MG63 (cell line): ENCODE measurements at regions not wholly inside any gene's neighbourhood (a gene's known extent, or its start where the extent isn't known, plus 50 kb on each side); places are given as distances from the start of the nearest gene placed in this dataset.
"Not testable (repeated sequence)": the region's sequence is repeated elsewhere in the genome, so short reads cannot be mapped to it uniquely, and the experiment has no call there.

Source experiments
- DNase-seq: peaks from one replicate; pipeline ENCODE4 v3.0.0-alpha.2; 2020
- H3K27me3 ChIP-seq: fragments of 250-450 bp; sonication (Bioruptor Pico); 2 replicates; pipeline ENCODE4 v1.5.1; 2020; ENCODE audit warnings: mild to moderate bottlenecking, moderate library complexity
- H3K36me3 ChIP-seq: fragments of 250-450 bp; sonication (Bioruptor Pico); 2 replicates; pipeline ENCODE4 v1.5.1; 2020; ENCODE audit warnings: mild to moderate bottlenecking, moderate library complexity
- H3K4me3 ChIP-seq: fragments of 250-450 bp; sonication (Bioruptor Pico); 2 replicates; pipeline ENCODE4 v1.5.1; 2020; ENCODE audit warnings: mild to moderate bottlenecking, moderate library complexity
- H3K9me3 ChIP-seq: fragments of 250-450 bp; sonication (Bioruptor Pico); 2 replicates; pipeline ENCODE4 v1.5.1; 2020; ENCODE audit warnings: mild to moderate bottlenecking, moderate library complexity

DNA sequence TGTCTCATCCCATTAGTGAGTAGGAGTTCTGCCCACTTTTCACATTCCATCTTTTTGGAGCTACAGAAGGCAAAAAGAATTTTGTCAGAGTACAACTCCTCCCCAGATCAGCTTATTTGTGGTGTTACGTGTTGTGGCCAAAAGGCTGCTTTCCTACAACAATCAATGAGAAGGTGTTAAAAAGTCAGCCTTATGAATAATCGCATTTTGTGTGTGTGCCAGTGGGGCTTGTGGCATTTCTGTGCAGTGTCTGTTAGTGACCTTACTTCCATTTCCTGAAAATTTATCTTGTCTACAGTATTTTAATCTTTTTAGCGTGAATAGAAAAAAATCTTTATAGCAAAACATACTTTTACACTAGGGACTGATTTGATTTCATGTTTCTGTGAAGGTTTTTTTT, 458.3 kb upstream of the LCORL start:
- Histone ChIP-seq H3K36me3 (no peaks in the 10 kb centered on the region), H3K4me3 (no peak overlapping the region), H3K27me3 (no peaks in the 10 kb centered on the region), H3K9me3 (no peaks in the 10 kb centered on the region)
- no peak for DNase-seq

DNA sequence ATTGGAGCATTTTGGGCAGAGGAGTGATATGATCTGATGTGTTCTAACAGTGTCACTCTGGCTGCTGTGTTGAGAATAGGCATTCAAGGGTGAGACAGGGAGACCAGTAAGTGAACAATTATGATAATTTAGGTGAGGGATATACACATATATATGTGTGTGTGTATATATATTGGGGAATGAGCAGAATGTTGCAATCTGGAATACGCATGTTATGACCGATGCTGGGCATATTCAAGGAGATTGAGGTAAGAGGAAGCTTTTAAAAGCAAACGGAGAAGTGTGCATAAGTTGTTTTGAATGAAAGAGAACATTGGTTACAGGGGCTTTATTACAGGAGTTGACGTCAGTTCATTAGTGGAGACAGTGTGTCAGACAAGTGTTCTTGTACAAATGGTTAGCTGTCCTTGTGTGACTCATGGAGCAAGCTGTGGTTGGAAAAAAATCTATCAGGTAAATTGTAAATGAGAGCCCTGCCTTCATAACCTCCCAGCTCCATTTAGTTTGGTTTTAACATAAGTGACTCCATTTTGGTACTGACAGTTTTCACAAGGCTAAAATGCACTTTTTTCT, 442.5 kb upstream of the LCORL start:
- Histone ChIP-seq H3K9me3 (no peaks in the 10 kb centered on the region), H3K4me3 (no peak overlapping the region), H3K36me3 (no peaks in the 10 kb centered on the region), H3K27me3 (no peaks in the 10 kb centered on the region)
- DNase-seq = no peak

DNA sequence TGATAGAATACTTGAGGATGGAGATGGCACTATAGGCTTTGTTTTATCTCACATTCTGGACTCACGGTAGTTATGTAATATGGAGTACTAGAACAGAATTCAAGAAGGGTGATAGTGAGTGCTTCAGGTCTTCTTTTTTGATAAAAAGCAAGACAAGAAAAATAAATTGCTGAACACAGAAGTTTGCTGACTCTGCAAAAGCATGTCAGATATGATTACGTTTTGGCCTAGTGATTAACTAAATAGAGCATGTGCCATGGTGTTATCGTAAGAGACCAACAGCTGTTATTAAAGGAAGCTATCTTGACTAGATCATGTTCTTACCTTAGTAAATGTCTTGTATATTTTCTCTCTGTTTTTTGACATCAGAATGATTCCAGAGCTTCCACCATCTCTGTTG, 436.9 kb upstream of the LCORL start:
- Histone ChIP-seq H3K27me3 (no peaks in the 10 kb centered on the region), H3K36me3 (no peaks in the 10 kb centered on the region), H3K4me3 (no peak overlapping the region)

DNA sequence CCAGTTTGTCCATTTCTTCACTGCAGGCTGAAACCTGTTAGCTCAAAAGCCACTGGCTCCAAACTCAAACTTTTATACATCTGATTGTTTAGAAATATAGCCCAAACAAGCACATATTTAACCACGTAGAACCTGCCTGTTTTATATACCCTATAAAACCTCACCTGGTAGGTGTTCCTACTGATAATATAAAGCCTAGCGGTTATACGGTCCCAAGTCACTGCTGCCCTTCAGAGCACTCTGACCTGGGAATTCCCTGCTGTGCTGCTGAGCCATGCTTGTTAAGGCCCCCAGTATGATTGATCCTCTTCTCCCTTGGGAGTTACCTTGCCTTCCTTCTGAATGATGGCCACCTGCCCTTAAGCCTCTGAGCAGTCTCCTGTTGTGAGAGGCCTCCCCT, 432.8 kb upstream of the LCORL start:
- Histone ChIP-seq H3K4me3 (no peak overlapping the region), H3K36me3 (no peaks in the 10 kb centered on the region), H3K9me3 (no peaks in the 10 kb centered on the region), H3K27me3 (no peaks in the 10 kb centered on the region)
- DNase-seq = no peak

More for the DNA sequence above, 436.9 kb upstream of the LCORL start:
- no peak for DNase-seq
- H3K9me3 ChIP-seq = no peaks in the 10 kb centered on the region

DNA sequence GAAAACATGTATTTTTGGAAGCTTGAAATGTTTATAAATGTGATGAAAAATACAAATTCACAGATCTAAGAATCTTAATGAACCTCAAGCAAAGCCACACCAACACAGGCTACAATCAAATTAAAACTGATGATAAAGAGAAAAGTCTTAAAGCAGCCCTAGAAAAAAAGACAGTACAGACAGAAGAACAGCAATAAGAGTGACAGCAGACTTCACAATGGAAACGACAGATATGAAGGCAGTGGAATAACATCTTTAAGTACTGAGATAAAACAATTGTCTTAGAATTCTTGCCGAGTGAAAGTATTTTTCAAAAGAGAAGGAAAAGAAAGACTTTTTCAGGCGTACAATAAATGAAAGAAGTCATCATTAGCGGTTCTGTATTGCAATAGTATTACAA, 423.6 kb upstream of the LCORL start:
- DNase-seq = no peak
- Histone ChIP-seq H3K27me3 (no peaks in the 10 kb centered on the region), H3K9me3 (no peaks in the 10 kb centered on the region), H3K4me3 (no peak overlapping the region), H3K36me3 (no peaks in the 10 kb centered on the region)

DNA sequence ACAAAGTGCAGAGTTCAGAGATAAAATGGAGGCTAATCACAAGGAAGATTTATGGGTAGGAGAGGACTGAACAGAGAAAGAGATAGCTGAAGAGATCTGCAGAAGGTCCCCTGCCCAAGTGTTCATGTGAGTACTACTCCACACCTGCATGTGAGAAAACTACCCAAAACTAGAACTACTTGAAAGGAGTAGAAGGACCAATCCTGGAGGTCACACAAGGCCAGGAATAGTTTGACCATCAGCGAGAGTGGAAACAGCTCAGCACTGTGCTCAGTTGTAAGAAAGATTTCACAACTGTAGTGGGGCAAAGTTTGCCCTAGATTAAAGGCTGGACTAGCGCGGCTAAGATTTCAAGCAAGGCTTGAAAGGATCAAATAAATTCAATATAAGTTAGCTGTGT, 422.7 kb upstream of the LCORL start:
- H3K27me3 ChIP-seq = no peaks in the 10 kb centered on the region
- H3K9me3 ChIP-seq = no peaks in the 10 kb centered on the region
- H3K4me3 ChIP-seq = no peak overlapping the region
- H3K36me3 ChIP-seq = no peaks in the 10 kb centered on the region
- no peak for DNase-seq

DNA sequence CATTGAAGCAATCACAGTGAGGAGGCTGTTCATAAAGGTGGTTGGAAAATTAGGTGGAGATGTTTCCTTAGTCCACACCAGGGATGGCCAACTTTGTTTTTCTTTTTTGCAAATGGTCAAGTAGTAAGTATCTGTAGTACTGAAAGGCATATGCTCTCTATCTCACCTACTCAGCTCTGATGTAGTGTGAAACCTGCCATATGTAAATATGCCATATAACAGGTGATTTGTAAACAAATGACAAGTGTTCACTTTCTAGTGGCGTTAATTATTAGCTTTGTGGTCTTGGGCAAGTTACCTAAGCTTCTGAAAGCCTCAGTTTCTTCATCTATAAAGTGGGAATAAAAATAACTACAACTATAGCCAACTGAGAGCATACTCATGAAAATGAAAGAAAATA, 421.4 kb upstream of the LCORL start:
- DNase-seq = no peak
- no peak overlapping the region for H3K4me3 ChIP-seq
- H3K36me3 ChIP-seq = no peaks in the 10 kb centered on the region
- H3K9me3 ChIP-seq = no peaks in the 10 kb centered on the region
- H3K27me3 ChIP-seq = no peaks in the 10 kb centered on the region

DNA sequence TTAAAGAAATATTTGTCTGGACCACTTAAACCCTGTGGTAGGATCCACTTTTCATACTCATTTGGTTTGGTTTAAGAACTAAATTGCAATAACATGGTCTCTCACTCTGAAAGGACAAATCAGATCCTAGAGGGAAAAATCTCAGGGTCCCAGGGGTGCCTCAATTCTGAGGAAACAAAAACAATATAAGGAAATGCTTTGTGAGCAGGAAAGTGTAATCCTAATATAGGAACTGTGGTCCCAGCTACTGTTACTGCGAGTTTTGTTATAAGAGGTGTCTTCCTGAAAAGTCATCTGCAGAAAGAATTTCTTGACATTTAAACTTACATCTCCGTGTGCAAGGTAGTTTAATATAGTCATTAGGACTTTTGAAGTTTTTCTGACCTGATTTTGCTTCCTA, 420.1 kb upstream of the LCORL start:
- no peaks in the 10 kb centered on the region for H3K36me3 ChIP-seq
- no peaks in the 10 kb centered on the region for H3K9me3 ChIP-seq
- no peak for DNase-seq
- H3K4me3 ChIP-seq = no peak overlapping the region
- no peaks in the 10 kb centered on the region for H3K27me3 ChIP-seq

DNA sequence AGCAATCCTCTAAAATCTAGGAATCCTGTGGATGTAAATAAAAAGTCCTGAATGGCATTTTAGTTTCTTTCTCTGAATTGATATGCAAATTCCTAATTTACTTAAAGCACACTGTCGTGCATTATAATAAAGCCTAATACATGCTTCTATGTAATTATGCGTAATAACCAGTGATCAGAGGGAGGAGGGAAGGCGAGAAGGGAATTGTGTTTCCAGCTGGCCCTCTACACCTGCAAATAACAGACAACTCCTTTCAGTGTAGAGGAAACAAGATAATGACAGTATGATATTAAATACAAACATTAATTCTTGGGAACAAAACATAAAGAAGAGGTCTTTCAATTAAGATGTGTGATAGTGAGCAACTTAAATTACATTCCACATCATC, 419.6 kb upstream of the LCORL start:
- H3K27me3 ChIP-seq = no peaks in the 10 kb centered on the region
- no peaks in the 10 kb centered on the region for H3K36me3 ChIP-seq

DNA sequence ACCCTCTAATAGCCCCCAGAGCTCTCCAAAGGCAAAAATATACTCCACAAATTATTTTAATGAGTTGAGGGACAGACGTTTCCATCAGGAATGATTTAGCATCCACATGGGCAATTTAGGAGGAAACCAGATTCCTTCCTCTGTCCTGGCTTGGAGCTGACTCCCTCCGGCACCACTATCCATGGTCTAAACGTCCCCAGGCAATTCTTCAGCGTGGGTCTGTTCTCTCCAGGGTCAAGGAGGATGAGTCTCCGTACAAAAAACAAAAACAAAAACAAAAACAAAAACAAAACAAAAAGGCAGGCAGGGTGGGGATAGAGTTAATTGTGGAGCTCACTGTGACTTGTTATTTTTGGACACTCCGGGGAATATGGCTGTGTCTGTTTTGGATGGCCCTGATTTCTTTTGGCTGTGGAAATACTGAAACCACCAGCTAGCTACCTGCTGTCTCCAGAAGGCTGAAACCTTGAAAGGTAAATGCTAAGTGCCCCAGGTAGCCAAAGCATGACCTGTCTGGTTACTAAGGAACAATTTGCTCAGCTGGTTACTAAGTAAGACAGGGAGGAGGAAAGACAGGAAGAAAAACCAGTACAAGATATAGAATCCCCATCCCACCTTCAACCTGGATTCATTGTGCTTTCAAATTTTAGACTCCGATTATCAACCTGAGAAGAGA, 419.1 kb upstream of the LCORL start:
- no peaks in the 10 kb centered on the region for H3K27me3 ChIP-seq
- DNase-seq = no peak
- H3K9me3 ChIP-seq = no peaks in the 10 kb centered on the region
- H3K4me3 ChIP-seq = no peak overlapping the region
- no peaks in the 10 kb centered on the region for H3K36me3 ChIP-seq

More for the DNA sequence above, 419.6 kb upstream of the LCORL start:
- Histone ChIP-seq H3K4me3 (no peak overlapping the region), H3K9me3 (no peaks in the 10 kb centered on the region)
- DNase-seq = no peak

DNA sequence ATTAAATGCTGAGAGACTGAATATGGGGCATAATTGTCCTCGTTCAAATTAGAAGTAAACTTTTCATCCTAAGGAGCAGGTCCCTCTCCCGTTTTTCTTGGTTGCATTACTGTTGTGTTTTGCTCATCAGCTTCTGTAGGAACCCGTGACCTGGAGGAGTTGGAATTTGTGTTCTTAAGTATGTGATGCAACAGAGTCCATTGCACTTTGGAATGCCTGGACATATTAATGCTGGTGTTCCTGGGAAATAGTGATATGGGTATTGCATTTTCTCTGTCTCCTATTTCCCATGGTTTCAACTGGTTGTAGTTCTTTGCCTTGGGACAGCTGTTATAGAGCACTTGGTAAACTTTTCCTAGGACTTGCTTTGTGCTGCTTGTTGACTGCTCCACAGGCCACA, 417.8 kb upstream of the LCORL start:
- Histone ChIP-seq H3K4me3 (no peak overlapping the region), H3K9me3 (no peaks in the 10 kb centered on the region), H3K36me3 (no peaks in the 10 kb centered on the region), H3K27me3 (no peaks in the 10 kb centered on the region)
- DNase-seq = no peak

DNA sequence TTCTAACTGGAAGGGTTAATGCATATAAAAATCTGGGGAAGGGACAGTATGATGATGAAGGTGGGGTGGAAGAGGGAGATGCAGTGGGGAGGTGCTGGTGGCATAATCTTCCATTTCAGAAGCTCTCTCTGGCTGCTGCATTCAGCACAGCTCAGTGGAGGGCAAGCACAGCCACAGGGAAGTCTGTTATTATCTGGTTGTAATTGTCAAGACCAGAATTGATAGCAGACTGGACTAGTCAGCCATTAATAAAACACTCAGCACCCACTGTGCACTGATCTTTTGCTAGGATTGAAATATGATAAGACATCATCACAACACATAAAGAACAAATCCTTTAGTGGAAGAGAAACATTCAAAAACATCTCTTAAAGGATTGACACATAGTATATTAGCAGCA, 414.2 kb upstream of the LCORL start:
- no peak for DNase-seq
- Histone ChIP-seq H3K9me3 (no peaks in the 10 kb centered on the region), H3K4me3 (no peak overlapping the region), H3K27me3 (no peaks in the 10 kb centered on the region), H3K36me3 (no peaks in the 10 kb centered on the region)

DNA sequence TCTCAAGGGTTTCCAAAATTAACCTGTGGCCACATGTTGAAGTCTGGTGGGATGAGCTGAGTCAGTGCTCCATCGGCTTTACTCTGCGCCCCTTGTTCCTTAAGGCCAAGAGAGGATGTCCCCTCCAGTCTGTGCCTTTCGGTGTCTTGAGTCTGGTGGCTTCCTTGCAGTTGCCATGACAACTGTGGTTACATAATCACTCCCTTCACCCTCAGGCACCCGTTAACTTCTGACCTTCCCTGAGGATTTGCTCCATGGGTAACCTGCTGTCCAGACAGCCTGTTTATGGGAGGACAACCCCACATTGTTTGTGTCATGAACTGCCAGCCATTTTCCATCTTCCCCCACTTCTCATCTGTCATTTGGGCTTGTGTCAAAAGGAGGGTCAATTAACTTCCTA, 401.1 kb upstream of the LCORL start:
- no peak for DNase-seq
- H3K4me3 ChIP-seq = no peak overlapping the region
- no peaks in the 10 kb centered on the region for H3K27me3 ChIP-seq
- H3K9me3 ChIP-seq = no peaks in the 10 kb centered on the region
- no peaks in the 10 kb centered on the region for H3K36me3 ChIP-seq

DNA sequence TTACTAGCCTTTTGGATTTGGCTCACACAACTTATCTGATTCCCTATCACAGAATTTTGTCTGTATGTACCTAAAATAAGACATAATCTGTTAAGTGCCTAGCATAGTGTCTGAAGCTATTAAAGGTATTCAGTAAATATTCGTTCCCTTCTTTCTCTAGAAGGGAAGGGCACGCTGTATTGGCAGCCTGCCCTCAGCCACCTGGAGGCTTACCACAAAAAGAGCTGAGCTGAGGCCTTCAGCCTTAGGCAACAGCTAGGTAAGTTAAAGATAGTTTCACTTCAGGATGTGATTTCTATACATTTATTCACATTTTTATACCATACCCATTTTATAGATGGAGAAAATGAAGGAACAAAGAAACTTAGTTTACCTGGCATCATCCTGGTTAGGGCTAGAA, 400.0 kb upstream of the LCORL start:
- Histone ChIP-seq H3K36me3 (no peaks in the 10 kb centered on the region), H3K9me3 (no peaks in the 10 kb centered on the region), H3K27me3 (no peaks in the 10 kb centered on the region), H3K4me3 (no peak overlapping the region)
- no peak for DNase-seq

DNA sequence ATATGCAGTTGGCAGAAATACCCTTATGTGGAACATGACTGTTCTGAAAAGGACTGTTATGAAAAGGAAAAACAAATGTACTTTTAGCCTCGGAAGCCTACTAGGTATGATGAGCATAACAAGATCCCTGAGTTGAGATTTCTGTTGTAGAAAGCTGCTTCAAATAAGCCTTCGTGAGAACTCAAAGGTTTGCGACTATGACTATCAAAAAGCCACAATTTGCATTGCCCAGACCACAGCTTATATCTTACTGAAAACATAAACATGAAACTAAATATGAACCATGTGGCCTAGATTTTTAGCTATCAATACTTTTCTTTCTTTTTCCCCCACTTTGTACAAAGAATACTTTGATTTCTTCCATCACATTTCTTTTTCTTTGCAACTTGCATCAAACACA, 398.2 kb upstream of the LCORL start:
- Histone ChIP-seq H3K9me3 (no peaks in the 10 kb centered on the region), H3K36me3 (no peaks in the 10 kb centered on the region), H3K4me3 (no peak overlapping the region), H3K27me3 (no peaks in the 10 kb centered on the region)
- DNase-seq = no peak

DNA sequence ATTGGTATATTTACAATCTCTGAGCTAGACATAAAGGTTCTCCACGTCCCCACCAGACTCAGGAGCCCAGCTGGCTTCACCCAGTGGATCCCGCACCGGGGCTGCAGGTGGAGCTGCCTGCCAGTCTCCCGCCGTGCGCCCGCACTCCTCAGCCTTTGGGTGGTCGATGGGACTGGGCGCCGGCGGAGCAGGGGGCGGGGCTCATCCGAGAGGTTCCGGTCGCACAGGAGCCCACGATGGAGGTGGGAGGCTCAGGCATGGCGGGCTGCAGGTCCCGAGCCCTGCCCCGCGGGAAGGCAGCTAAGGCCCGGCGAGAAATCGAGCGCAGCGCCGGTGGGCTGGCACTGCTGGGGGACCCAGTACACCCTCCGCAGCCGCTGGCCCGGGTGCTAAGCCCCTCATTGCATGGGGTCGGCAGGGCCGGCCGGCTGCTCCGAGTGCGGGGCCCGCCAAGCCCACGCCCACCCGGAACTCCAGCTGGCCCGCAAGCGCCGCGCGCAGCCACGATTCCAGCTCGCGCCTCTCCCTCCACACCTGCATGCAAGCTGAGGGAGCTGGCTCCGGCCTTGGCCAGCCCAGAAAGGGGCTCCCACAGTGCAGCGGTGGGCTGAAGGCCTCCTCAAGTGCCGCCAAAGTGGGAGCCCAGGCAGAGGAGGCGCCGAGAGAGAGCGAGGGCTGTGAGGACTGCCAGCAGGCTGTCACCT, 396.8 kb upstream of the LCORL start:
- H3K27me3 ChIP-seq = not testable (repeated sequence)

DNA sequence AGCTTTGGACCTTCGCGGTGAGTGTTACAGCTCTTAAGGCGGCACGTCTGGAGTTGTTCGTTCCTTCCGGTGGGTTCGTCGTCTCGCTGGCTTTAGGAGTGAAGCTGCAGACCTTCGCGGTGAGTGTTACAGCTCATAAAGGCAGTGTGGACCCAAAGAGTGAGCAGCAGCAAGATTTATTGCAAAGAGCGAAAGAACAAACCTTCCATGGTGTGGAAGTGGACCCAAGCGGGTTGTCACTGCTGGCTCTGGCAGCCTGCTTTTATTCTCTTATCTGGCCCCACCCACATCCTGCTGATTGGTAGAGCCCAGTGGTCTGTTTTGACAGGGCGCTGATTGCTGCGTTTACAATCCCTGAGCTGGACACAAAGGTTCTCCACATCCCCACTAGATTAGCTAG, 396.1 kb upstream of the LCORL start:
- H3K36me3 ChIP-seq, DNase-seq, H3K27me3 ChIP-seq, H3K9me3 ChIP-seq, H3K4me3 ChIP-seq: not testable (repeated sequence)

More for the DNA sequence above, 396.8 kb upstream of the LCORL start:
- H3K36me3 ChIP-seq, DNase-seq, H3K9me3 ChIP-seq, H3K4me3 ChIP-seq: not testable (repeated sequence)

DNA sequence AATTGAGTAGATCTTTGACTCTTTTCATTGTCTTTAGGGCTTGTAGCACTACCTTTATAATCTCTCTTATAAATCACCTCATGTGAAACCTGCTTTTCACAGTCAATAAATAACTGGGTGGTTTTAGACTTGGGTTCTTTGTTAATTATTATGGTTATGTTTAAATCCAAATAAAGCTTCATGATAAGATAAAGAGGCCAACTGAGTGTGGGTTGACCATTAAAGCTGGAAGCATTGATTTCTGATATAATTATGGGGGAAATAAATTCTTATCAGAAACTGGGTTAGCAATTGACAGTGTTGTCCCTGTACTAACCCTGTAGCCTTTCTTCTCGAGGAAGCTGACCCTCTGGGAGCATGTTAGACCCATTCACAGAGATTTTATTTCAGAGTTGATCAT, 384.7 kb upstream of the LCORL start:
- H3K36me3 ChIP-seq = no peaks in the 10 kb centered on the region
- H3K9me3 ChIP-seq = no peaks in the 10 kb centered on the region
- H3K4me3 ChIP-seq = no peak overlapping the region
- no peak for DNase-seq
- no peaks in the 10 kb centered on the region for H3K27me3 ChIP-seq
